ENCODE measurements at regions not wholly inside any gene's neighbourhood (a gene's known extent, or its start where the extent isn't known, plus 50 kb on each side); places are given as distances from the start of the nearest gene placed in this dataset.

DNA sequence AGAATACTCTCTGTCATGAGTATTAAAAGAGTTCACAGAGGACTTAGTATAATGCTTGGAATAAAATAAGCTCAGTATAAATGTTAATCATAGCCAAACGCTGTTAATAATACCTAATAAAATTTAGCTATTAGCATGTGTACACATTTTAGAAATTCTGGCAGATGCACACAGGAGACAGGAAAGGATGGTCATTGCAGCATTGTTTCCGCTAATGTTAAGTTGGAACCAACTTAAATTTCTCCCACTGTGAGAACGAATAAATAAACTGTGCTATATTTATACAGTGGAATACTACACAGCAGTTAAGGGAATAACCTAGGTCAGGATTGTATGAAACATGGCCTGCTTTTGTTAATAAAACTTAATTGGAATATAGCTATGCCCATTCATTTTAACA is 370.4 kb upstream of the TGFBR2 start (continued):
- TF ChIP-seq, protein P1, sequence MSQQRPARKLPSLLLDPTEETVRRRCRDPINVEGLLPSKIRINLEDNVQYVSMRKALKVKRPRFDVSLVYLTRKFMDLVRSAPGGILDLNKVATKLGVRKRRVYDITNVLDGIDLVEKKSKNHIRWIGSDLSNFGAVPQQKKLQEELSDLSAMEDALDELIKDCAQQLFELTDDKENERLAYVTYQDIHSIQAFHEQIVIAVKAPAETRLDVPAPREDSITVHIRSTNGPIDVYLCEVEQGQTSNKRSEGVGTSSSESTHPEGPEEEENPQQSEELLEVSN (IDR thresholded peaks at IDR 0.05) = no peak
- TF ChIP-seq RBBP5 (IDR thresholded peaks at IDR 0.05; ENCODE audit: borderline replicate concordance, low read depth, low read length) (no peak), KDM1A (IDR thresholded peaks at IDR 0.05; ENCODE audit: borderline replicate concordance, low read length) (no peak), EP300 (IDR thresholded peaks at IDR 0.05; ENCODE audit: borderline replicate concordance in 1 of 2, low read depth in 2 of 2, low read length in 2 of 2) (no peak), BRCA1 (IDR thresholded peaks at IDR 0.05; ENCODE audit: low read depth, low read length) (no peak)
